CD4-positive, alpha-beta T cell treated with Interleukin-12 subunit alpha and Interleukin-12 subunit beta, for 1 hour (primary cell): ENCODE measurements at regions not wholly inside any gene's neighbourhood (a gene's known extent, or its start where the extent isn't known, plus 50 kb on each side); places are given as distances from the start of the nearest gene placed in this dataset.

Experiments
- DNase-seq: peaks from one replicate; pipeline ENCODE4 v3.0.0-alpha.2; 2020

GRCh38 chr6:139654888-139655782 is 280.7 kb upstream of the CITED2 start:
- no peak for DNase-seq

DNA sequence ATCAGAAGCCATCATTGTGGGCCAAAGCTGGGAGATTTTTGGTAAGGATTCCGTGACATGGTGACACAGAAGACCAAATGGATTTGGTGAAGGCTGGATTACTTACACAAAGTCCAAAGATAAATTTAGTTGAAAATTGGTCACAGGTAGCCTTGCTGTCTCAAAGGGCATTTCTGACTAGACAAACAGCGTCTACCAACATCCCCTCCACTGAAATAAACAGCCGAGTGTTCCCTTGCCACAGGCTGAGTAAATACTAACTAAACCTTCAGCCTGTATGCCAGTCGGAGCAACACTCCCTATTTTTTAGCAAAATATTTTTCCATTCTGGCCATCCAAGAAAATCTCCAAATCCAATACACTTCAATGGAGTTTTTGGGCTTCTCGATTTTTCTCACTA is 279.9 kb upstream of the CITED2 start:
- no peak for DNase-seq

DNA sequence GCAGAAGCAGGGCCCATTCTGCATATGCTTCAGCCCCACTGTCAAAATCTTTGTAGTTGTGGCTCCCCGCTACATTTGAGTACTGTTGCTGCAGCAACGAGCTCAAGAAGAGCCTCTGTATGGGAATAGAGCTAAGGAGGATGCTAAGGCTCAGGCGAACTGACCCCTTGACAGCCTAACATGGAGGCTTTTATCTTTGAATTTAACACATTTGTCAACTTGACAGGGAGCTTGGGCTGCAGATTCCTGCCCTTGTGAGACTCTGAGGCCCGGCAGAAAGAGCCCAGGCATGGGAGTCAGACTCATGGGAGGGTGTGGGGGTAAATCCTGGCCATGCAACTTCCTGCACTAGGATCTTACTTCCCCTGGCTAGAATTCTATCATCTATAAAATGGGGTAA is 278.7 kb upstream of the CITED2 start:
- no peak for DNase-seq

DNA sequence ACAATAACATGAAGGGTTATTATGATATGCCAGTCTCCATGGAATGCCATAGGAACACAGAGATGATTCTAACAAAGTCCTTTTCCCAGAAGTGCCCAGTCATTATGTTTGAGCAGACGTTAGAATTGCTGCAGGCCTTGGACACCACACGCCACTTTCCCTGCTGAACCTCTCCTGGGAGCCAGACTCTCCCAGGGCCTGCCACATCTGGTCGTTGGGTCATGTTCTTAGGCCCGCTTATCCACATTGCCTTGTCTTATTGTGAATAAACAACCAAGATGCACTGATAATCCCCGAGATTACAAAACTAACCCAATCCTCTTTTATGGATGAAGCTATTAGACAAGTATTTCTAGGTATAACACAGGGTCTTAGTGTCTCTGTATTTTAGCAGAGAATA is 276.5 kb upstream of the CITED2 start:
- DNase-seq: no peak

DNA sequence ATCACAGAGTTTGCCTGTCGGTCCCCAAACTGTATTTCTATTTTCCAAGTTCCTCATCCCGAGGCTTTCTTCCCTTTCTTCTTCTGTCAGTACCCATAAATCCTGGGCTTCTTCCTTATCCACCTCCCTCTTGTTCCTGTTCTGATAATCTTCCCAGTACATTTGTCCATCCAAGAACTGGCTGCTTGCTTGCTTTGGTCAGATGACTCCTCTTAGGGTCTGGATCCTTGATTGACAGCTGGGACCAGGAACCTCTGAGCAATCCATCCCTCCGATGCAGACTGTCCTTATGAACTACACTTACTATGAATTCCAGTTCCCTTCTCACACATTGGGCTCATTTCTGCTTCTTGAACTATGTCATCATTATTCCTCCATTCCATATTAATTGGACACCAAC is 275.3 kb upstream of the CITED2 start:
- no peak for DNase-seq

- no peak for DNase-seq
Measured at GRCh38 chr6:139649128-139649527, 274.7 kb upstream of the CITED2 start.

DNA sequence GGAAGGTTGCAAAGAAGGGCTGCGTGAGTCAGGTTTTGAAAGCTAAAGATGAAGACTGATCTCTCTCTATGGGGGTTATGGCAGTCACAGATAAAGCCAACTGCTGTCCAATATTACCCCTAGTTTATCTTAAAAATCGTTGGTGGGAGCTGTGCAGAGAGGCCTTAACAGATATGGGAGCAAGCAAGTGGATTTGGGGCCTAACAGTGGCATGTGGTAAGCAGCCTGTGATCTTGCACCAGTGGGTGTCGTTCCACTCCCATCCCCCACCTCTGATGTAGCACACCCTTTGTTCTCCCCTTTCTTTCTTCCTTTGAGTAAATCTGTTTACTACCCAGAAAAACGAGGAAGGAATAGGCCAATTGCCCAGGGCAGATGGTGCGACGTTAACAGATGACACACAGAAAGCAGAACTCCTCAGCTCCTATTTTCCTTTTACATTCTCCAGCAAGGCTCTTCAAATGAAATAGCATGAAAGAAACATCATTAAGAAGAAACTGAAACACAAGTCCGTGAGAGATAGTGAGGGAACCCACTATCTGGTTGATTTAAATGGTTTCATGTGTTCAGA is 274.1 kb upstream of the CITED2 start:
- DNase-seq: no peak

- DNase-seq: no peak
Measured at GRCh38 chr6:139647841-139648240, 273.4 kb upstream of the CITED2 start.

DNA sequence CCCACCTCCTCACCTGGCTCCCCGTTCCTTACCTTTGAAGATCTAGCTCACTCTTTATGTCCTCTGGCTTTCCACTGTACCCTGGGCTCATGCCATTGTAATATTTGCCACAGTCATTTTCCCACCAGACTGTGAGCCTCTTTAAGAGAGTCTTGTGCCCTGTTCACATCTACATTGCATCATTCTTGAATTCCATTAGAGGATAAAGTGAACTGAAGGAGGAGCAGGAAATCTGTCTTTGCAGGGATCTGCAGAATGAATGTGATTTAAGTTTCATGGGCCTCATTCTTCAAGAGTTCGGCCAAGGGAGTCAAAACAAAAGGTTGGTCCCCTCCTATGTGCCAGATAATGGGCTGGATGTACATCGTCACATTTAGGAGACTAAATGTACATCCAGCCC is 272.6 kb upstream of the CITED2 start:
- no peak for DNase-seq

GRCh38 chr6:139644821-139645220 is 270.4 kb upstream of the CITED2 start:
- DNase-seq: no peak

- no peak for DNase-seq
Measured at GRCh38 chr6:139643986-139644385, 269.5 kb upstream of the CITED2 start.

DNA sequence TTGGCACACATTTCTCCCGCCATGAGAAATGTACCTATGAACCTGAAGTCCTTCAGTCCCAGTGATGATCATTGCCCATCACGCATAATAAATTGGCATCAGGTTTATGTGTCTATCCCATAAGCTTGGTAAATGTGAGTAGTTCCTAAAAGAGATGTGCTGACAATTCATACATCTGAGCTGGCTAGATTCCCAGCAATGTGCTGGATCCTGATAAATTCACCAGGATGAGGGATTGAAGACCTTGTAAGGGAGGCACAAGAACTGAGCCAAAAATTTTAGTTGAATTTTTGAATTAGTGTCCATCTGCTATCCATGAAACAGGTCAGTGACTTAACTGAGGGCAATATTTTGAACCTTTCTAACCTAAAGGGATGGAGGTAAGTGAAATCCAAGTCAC is 267.9 kb upstream of the CITED2 start:
- DNase-seq: no peak

DNA sequence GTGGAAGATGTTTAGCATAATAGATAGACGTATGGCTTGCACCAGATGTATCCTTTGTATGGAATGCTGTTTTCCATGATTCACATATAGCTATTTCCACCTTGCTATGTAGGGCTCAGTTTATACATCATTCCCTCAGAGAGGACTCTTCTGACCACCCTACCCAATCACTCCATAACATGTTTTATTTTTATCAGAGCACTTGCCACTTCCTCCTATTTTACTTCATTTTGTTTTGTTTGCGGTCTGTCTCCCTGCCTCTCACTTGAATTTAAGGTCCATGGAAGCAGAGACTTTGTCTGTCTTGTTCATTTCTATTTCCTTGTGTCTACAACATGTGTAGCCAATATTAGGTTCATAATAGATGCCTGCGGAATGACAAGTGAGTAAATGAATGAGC is 266.9 kb upstream of the CITED2 start:
- DNase-seq: no peak

DNA sequence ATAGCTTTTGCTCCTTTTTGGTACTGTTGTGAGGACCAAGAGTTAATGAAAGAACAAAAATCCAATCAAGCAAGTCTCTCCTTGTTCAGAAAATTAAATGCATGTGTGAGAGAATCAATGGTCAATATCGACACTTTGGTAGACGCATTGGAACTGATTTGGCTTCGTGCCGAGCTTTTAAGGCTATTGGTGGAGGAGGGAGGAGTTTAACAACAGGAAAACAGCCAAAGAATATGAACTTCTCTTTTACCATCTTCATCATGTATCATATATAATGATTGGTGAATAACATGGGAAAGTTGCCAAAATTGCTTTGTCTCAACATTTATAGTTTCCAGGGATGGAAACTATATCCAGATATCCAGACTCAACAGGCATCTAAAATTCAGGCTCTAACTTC is 266.5 kb upstream of the CITED2 start:
- DNase-seq: no peak

GRCh38 chr6:139640448-139640847 is 266.0 kb upstream of the CITED2 start:
- no peak for DNase-seq

DNA sequence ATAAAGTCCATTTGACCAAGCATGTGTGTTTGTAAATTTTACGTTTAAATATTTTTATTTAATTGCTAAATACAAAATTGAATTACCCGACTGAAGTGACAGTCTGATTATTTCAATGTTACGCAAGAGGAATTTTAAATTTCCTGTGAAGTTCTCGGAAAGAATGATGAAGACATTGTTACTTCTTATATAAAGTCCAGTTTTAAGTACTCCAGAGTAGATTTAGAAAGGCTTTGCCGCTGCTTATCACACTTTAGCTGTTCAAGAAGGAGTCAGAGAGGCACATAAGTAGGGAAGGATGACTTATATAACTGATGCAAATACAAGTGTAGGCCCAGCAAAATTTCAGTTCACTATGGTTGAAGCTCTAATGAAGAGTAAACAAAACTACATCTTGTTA is 265.1 kb upstream of the CITED2 start:
- no peak for DNase-seq

DNA sequence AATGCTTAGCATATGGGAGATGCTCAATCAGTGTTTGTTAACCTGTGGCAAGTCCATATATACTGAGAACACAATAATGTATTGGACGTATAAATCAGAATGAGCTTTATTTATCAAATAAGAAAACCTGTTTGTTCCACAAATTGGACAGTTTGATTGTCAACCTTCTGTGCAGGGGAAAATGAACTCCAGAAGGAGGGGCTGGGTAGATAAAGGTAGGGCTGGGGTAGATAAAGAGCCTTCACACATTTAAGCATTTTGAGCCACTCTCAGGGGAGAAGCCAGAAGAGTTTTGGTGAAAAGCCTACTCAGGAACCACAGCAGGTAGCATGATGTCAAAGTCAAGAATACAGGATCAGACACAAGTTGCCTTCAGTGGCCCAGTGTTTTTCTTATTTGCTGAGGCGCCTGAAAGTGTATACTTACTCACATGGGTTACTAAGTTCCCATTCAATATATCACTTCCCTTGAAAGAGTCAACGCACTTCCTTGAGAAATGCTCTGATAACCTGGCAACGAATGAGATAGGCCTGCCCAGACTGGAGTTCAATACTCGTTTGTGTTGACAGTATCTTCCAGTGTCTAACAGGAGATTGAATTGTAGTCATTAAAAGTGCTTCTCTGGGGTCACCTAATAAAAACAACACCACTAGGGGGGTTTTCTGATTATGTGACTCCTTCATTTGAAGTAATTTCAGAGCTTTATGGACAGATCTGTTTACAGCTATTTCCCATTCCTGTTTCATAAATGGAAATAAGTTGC is 263.9 kb upstream of the CITED2 start:
- DNase-seq: no peak

DNA sequence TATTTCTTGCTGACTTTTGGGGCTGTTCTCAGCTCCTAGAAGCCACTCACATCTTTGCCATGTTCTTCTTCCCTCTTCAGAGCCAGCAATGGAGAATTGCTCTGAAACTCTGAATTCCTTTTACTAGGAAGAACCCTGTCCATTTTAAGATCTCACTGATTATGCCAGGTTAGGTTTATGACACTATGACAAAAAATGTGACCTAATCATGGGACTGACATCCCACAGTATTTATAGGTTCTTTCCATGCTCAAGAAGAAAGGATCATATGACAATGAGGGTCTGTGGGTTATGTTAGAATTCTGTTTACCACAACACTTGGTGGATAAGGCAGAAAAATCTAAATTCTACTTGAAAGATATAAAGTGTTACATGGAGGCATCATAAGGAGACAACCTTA is 263.3 kb upstream of the CITED2 start:
- no peak for DNase-seq

DNA sequence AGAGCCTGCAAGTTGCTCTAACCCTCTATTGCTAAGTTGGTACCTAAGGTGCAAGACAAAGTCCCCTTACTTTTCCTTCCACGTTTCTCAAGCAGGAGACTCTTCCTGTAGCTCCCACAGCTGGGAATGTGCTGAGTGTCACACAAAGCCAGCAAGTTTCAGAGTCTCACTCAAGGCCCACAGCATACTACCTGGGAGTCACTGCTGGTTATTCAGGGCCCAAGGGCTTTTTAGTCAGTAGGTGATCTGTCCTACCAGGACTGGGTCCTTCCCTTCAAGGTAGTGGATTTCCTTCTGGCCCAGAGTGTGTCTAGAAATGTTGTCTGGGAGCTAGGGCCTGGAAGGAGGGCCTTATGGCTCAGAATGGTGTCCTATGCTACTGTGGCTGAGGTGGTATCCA is 261.9 kb upstream of the CITED2 start:
- DNase-seq: no peak

DNA sequence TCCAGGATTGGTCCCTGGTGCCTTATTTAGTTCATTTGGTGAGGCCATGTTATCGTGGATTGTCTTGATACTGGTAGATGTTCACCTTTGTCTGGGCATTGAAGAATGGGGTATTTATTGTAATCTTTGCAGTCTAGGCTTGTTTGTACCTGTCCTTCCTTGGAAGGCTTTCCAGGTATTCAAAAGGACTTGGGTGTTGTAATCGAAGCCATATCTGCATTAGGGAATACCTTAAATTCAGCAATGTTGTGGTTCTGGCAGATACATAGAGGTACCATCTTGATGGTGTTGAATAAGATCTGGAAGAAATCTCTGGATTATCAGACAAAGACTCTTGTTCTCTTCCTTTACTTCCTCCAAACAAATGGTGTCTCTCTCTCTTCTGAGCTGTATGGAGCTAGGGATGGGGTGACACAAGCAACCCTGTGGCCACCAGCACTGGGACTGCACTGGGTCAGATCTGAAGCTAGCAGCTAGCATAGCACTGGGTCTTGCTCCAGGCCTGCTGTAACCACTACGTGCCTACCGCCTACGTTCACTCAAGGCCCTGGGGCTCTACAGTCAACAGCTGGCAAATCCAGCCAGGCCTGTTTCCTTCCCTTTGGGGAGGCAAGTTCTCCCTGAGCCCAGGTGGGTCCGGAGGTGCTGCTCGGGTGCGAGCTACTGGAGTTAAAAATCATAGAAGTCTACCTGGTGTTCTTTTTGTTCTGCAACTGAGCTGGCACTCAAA is 261.1 kb upstream of the CITED2 start:
- no peak for DNase-seq

GRCh38 chr6:139632840-139633239 is 258.4 kb upstream of the CITED2 start:
- no peak for DNase-seq

- DNase-seq: no peak
Measured at GRCh38 chr6:139628270-139628669, 253.8 kb upstream of the CITED2 start.

DNA sequence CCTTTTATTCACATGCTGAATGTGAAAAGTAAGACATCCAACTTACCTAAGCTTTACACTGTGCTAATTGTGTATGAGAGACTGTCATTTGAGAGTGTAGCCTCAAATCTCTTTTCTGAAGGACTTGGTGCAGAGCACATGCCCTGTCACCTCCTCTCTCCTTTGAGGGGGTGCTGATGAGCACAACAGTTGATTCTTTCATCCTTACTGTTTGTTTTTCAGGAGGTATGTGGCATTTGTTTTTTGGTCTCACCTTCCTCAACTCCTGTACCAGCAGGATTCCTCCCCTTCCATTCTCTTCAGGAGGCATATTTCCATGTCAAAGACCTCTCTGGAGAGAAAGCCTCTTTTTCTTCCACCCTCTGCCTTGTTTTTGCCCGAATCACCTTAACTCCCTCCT is 252.6 kb upstream of the CITED2 start:
- DNase-seq: no peak
